Stomach (tissue), 4 donors: ENCODE measurements at regions not wholly inside any gene's neighbourhood (a gene's known extent, or its start where the extent isn't known, plus 50 kb on each side); places are given as distances from the start of the nearest gene placed in this dataset.

Experiments used
- EP300 ChIP-seq: sonication (generic); formaldehyde crosslinking; IDR thresholded peaks from one replicate; pipeline ENCODE4 v1.6.1; 2017; ENCODE audit warnings: antibody characterized with exemption
- POLR2A ChIP-seq, 4 donors: fragments of 450-650 bp; IDR thresholded peaks; one replicate each; pipeline ENCODE4 v1.6.1; 2016; ENCODE audit warnings: antibody characterized with exemption in 4 of 4, control low read depth in 2 of 4, mild to moderate bottlenecking in 1 of 4, moderate library complexity in 1 of 4
- POLR2AphosphoS5 ChIP-seq, 3 donors: sonication (generic); formaldehyde crosslinking; IDR thresholded peaks; one replicate each; pipeline ENCODE4 v1.6.1; 2016; ENCODE audit warnings: antibody characterized with exemption in 3 of 3
- TF ChIP-seq, protein P1 (sequence below), 7 experiments: fragments of 450-650 bp in 4 of 7; fragments of 200-600 bp in 3 of 7; sonication (generic) in 3 of 7; IDR thresholded peaks; one replicate each; pipeline ENCODE4 v1.5.1; 2016 to 2019; ENCODE audit warnings: antibody characterized with exemption in 7 of 7, control low read depth in 2 of 7, mild to moderate bottlenecking in 1 of 7

DNA sequence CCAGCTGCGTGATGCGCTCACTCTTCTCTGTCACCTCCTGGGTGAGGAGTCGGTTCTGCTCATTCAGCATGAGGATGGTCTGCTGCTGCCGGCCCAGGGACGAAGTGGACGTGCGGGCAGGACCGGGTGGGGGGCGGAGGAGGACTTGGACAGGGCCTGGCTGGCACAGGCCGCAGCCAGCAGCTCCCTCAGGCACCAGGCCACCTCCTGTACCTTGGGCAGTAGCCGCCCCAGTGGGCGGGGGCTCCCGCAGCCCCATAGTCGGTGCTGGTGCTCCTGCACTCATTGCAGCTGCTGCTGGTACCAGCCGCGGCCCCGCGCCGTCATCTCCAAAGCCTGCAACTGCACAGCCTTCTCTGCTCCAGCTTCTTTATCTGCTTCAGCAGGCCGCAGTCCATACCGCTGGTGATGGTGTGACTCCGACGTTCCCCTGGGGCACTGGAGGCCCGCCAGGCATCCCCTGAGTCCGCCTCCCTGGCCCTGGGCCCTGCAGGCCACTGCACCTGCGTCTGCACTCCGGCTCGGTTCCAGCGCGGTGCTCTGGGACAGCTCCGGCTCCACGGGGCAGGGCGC is 884.9 kb upstream of the ZNF722 start:
- TF ChIP-seq, protein P1, sequence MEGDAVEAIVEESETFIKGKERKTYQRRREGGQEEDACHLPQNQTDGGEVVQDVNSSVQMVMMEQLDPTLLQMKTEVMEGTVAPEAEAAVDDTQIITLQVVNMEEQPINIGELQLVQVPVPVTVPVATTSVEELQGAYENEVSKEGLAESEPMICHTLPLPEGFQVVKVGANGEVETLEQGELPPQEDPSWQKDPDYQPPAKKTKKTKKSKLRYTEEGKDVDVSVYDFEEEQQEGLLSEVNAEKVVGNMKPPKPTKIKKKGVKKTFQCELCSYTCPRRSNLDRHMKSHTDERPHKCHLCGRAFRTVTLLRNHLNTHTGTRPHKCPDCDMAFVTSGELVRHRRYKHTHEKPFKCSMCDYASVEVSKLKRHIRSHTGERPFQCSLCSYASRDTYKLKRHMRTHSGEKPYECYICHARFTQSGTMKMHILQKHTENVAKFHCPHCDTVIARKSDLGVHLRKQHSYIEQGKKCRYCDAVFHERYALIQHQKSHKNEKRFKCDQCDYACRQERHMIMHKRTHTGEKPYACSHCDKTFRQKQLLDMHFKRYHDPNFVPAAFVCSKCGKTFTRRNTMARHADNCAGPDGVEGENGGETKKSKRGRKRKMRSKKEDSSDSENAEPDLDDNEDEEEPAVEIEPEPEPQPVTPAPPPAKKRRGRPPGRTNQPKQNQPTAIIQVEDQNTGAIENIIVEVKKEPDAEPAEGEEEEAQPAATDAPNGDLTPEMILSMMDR (IDR thresholded peaks at IDR 0.05): no peak
- no peak for TF ChIP-seq POLR2A (IDR thresholded peaks at IDR 0.05)
- TF ChIP-seq POLR2AphosphoS5 (IDR thresholded peaks at IDR 0.05): no peak
- TF ChIP-seq EP300: no peak
